GM19438 (cell line): ENCODE measurements at regions not wholly inside any gene's neighbourhood (a gene's known extent, or its start where the extent isn't known, plus 50 kb on each side); places are given as distances from the start of the nearest gene placed in this dataset.

Experiments used
- ATAC-seq: cut with Tn5 transposase; IDR thresholded peaks from one replicate; pipeline ENCODE4 v1.9.1; 2021; ENCODE audit warnings: low read depth; ENCODE audit not compliant: unreplicated experiment

DNA sequence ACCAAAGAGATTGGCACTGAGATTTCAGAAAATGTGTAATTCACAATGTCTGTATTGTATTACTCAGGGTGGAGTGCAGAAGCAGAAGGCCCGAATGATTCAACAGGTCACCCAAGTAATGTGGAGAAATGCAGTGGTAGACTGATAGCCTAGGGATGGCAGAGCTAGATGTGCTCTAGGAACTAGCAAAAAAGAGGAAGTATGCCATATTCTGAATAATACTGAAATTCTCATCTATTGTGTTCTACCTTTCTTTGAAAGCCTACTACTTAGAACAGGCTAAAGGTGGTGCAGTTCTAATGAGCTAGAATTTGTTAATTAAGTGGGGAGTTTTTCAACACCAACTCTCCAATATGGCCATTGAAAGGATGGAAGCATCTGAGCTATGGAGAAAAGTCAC lies 1449.8 kb upstream of the MIR17HG start:
- no peak for ATAC-seq

- no peak for ATAC-seq
Measured at GRCh38 chr13:89899302-89900103, 1448.0 kb upstream of the MIR17HG start.

GRCh38 chr13:89900104-89900765 lies 1447.3 kb upstream of the MIR17HG start:
- ATAC-seq, result no peak

DNA sequence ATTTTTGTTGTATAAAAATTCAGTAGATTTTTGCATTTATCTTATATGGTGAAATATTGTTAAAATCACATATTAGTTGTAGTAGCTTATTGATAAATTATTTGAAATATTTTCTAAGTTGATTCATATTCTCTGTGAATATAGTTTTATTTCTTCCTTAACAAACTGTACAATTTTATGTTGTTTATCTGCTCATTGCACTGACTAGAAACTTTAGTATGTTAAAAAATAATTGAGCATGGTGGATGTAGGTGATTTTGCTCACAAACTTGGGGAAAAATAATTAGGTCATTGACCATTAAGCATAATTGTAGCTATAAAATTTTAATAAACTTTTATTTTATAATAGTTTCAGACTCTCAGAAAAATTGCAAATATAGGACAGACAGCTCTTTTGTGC lies 1445.3 kb upstream of the MIR17HG start:
- no peak for ATAC-seq

DNA sequence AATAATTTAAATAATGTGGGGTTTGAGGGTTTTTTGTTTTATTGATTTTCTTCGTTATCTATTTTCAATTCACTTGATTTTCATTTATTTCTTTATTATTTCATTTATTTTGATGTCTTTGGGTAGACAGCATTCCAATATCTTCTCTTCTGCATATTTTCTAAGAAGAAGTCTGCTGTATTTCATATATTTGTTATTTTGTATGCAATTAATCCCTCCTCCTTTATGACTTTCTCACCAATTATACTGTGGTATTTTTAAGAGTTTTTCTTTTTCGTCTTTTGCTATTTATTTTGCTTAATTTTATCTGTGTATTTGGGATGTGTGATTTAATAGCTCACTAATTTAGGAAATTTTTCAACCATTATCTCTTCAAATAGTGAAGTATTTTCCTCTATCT lies 1444.4 kb upstream of the MIR17HG start:
- ATAC-seq, result no peak

DNA sequence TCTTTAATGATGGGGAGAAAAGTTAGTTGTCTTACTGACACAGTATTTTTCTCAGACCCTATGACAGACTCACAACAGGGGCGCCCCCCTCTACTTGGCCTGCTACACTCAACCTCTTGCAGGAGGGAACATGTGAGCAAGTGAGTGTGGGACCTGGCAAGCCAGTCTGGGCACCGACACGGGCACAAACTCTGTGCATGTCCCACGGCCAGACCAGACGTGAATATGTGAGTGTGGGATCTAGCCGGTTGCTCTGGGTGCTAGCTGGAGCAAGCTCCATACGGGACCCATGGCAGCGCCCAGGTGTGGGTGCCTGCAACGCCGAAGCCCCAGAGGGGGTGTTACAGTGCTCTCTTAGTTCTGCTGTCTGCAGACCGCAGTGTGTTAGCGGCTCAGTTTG lies 1437.3 kb upstream of the MIR17HG start:
- no peak for ATAC-seq

DNA sequence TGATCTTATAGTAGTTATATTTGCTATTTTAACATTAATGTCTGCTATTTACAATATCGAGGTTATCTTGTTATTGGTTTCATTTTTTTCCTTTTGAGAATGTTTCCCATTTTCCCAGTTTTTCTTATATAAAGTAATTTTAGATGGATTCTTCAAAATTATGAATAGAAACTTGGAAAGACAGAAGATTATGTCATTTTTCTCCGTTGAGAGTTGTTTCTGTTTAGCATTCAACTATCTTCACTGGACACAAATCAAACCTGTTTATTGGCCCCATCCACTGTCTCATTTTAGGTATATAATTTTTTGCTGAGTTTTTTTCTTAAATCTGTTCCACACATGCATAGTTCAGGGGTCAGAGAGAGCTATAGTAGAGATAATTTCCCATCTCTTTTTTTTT lies 1430.9 kb upstream of the MIR17HG start:
- ATAC-seq, result no peak

- no peak for ATAC-seq
Measured at GRCh38 chr13:89920461-89920860, 1427.0 kb upstream of the MIR17HG start.

DNA sequence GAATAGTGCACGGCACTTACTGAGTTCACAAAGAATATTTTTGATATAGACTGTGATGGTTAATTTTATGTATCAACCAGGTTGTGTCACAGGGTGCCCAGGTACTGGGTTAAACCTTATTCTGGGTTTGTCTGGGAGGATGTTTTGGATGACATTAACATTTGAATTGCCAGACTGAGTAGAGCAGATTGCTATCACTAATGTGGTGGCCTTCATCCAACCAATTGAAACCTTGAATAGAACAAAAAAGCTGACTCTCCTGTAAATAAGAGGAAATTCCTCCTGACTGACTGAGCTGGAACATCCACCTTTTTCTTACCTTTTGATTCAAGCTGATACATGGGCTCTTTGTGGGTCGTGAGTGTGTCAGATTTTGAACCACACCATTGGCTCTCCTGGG lies 1424.4 kb upstream of the MIR17HG start:
- no peak for ATAC-seq

DNA sequence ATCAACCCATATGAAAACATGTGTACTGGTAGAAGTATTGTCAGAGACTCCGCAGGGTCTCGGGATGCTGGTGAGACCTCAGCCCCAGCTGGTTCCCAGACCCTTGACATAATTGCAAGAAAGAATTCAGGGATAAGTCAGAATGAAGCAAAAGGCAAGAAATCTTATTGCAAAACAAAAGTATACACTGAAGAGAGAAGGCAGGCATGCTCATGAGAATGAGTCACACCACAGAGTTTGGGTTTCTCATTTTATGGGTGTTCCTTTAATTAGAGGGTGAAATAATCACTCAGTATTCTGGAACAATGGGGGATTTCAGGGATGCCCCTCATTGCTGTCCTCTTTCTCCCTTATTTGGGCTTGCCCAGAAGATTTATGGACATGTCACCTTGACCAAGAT lies 1423.8 kb upstream of the MIR17HG start:
- no peak for ATAC-seq

GRCh38 chr13:89925107-89925506 lies 1422.4 kb upstream of the MIR17HG start:
- no peak for ATAC-seq

- ATAC-seq, result no peak
Measured at GRCh38 chr13:89930861-89931260, 1416.6 kb upstream of the MIR17HG start.

DNA sequence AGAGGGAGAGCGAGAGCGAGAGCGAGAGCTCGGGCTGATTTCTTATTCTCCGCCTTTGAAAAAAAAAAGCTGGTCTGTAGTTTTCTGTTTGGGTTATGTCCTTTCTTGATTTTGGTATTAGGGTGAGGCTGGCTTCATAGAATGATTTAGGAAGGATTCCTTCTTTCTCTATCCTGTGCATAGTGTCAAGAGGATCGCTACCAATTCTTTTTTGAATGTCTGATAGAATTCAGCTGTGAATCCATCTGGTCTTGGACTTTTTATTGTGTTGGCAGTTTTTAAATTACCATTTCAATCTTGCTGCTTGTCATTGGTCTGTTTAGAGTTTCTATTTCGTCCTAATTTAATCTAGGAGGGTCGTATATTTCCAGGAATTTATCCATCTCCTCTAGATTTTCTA lies 1414.6 kb upstream of the MIR17HG start:
- ATAC-seq, result no peak

DNA sequence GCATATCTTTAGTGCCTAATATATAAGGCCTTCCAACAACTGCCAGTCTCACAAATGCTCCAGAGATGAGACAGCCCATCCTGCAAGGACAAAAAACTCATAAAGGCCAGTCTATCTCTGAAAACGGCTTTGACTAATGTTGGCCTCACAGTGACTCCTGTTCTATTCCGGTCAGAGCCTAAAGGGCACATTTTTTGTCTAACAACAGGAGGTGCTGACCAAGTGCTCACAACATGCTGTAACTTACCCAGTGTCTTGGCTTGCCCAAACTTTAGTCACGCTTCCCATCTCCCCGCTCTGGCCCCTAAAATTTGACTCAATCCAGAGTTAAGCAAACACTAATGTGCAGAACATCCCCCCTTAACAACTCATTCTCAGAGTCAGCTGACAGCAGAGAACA lies 1411.2 kb upstream of the MIR17HG start:
- no peak for ATAC-seq

DNA sequence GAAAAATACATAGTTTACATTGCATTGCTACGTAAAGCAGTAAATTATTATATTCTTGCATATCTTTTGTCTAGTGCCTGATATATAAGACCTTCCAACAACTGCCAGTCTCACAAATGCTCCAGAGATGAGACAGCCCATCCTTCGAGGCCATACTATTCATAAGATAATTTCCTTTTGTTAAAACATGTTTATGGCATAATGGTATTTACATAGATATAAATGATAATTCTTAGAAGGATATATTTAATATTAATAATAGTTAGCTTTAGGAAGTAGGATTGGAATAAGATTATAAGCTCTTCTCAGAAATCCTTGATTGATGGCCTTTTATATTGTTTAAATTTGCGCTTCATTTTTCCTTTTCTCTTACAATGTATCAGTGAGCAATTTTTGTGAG lies 1410.1 kb upstream of the MIR17HG start:
- no peak for ATAC-seq

DNA sequence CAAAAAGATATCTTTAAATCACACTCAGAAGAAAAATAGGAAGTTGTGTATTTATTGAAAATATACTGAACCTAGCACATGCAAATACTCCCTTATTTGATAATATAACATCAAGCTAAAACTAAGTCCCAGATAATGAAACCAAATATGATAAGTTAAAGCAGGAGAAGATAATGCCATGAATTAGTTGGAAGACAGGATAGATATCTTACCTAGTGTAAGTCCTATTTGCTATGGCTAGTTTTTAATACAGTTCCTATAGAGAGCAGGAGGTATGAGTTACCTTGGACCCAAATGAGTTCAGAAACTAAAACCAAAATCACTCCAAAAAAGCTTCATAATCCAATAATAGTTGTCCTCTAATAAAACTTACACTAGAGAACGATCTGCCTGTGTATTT lies 1407.1 kb upstream of the MIR17HG start:
- no peak for ATAC-seq

- no peak for ATAC-seq
Measured at GRCh38 chr13:89943139-89943538, 1404.3 kb upstream of the MIR17HG start.

DNA sequence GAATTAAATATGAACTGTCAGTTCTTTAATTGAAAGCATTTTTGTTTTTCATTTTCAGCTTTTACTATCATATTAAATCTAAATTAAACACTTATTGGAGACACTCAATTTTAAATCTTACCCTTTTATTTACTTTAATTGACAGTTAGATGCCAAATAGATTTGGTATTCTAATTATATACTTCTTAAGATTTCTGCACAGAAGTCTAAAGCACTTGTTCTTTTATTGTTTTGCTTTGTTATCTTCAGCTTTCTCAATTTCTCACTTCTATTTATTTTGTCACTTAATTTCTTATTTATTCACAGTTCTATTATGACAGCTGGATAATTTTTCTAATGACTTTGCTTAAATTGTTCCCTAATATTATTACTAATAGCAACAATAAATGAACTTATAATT lies 1397.3 kb upstream of the MIR17HG start:
- ATAC-seq, result no peak

- ATAC-seq, result no peak
Measured at GRCh38 chr13:89951341-89951740, 1396.1 kb upstream of the MIR17HG start.

GRCh38 chr13:89953581-89953980 lies 1393.9 kb upstream of the MIR17HG start:
- ATAC-seq, result no peak

GRCh38 chr13:89955773-89956172 lies 1391.7 kb upstream of the MIR17HG start:
- no peak for ATAC-seq

GRCh38 chr13:89959074-89959473 lies 1388.4 kb upstream of the MIR17HG start:
- no peak for ATAC-seq
